ENCODE measurements at regions not wholly inside any gene's neighbourhood (a gene's known extent, or its start where the extent isn't known, plus 50 kb on each side); places are given as distances from the start of the nearest gene placed in this dataset.
"Not testable (repeated sequence)": the region's sequence is repeated elsewhere in the genome, so short reads cannot be mapped to it uniquely, and the experiment has no call there.

DNA sequence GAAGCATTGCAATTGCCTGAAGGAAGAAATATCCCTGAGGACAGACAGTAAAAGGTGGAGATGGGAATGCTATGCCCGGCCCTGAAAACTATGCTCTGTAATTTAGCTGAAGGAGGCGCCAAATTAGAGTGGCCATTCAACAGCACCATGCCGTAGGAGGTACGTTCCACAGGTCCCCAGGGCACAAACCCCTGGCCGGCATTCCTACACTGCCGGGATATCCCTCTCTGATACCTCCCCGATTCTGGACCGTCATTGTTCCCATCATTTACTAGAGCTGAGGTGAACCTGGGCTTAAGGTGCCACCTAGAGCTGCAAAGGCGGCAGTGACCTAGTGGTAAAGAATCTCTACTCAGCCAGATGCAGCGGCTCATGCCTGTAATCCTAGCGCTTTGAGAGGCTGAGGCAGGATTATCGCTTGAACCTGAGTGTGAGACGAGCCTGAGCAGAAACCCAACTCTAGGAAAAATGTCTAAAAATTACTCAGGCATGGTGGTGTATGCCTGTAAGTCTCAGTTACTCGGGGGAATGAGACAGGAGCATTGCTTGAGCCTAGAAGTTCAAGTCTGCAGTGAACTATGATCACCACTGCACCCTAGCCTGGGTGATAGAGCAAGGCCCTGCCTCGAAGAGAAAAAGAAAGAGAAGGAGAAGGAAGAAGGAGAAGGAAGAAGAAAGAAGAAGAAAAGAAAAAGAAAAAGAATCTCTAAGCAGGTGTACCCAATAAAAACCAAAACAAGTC, 53.0 kb upstream of the TNKS2 start:
- no peak for DNase-seq (ENCODE audit: low spot score)
- TF ChIP-seq, protein P1, sequence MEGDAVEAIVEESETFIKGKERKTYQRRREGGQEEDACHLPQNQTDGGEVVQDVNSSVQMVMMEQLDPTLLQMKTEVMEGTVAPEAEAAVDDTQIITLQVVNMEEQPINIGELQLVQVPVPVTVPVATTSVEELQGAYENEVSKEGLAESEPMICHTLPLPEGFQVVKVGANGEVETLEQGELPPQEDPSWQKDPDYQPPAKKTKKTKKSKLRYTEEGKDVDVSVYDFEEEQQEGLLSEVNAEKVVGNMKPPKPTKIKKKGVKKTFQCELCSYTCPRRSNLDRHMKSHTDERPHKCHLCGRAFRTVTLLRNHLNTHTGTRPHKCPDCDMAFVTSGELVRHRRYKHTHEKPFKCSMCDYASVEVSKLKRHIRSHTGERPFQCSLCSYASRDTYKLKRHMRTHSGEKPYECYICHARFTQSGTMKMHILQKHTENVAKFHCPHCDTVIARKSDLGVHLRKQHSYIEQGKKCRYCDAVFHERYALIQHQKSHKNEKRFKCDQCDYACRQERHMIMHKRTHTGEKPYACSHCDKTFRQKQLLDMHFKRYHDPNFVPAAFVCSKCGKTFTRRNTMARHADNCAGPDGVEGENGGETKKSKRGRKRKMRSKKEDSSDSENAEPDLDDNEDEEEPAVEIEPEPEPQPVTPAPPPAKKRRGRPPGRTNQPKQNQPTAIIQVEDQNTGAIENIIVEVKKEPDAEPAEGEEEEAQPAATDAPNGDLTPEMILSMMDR (IDR thresholded peaks at IDR 0.05; ENCODE audit: extremely low read depth, missing control alignments) = peak; percentile 43

DNA sequence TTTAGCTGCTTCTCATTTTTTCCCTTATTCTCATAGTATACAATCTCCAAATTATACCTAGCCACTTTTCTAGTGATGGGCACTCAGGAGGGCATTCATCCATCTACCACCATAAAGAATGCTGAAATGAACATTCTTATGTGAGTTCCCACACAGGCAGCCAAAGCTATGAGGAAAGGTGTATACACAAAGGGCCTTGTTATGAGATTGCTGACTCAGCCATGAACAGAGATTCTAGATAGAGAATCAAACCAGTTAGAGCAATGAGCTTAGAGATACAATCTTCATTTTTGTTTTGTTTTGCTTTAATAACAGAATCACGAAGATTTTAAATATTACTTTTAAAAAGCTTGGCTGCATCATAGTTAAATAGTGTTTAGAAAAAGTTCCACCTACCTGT, 54.8 kb upstream of the TNKS2 start:
- TF ChIP-seq, protein P1 (IDR thresholded peaks at IDR 0.05; ENCODE audit: extremely low read depth, missing control alignments) = no peak
- DNase-seq (ENCODE audit: low spot score) = no peak

- DNase-seq (ENCODE audit: low spot score) = no peak
- TF ChIP-seq, protein P1 (IDR thresholded peaks at IDR 0.05; ENCODE audit: extremely low read depth, missing control alignments) = no peak
Observed at GRCh38 chr10:91742229-91742628, 56.0 kb upstream of the TNKS2 start.

DNA sequence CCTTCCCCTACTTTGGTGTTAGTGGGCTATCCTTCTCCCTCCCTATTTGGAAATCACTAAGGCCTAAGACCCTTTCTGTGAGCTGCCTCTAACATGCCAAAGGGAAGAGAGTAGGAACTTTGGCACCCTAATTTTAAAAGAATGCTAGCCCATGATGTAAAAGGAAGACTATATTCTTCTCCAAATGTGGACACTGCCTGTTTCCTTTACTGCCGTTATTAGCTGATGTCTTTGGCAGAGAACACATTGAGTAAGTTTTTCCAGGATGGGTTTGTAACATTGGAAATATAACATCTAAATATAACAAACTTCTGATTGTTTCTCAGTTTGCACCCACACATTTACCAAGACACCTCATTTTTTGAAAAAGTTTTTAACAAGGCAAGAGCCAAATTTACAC, 56.9 kb upstream of the TNKS2 start:
- no peak for DNase-seq (ENCODE audit: low spot score)
- TF ChIP-seq, protein P1 (IDR thresholded peaks at IDR 0.05; ENCODE audit: extremely low read depth, missing control alignments) = no peak

- TF ChIP-seq, protein P1 (IDR thresholded peaks at IDR 0.05; ENCODE audit: extremely low read depth, missing control alignments) = no peak
- no peak for DNase-seq (ENCODE audit: low spot score)
Observed at GRCh38 chr10:91740353-91740924, 57.8 kb upstream of the TNKS2 start.

GRCh38 chr10:91732265-91732664, 66.0 kb upstream of the TNKS2 start:
- DNase-seq (ENCODE audit: low spot score) = not testable (repeated sequence)

GRCh38 chr10:91729339-91729738, 68.9 kb upstream of the TNKS2 start:
- DNase-seq (ENCODE audit: low spot score) = not testable (repeated sequence)

- TF ChIP-seq, protein P1 (IDR thresholded peaks at IDR 0.05; ENCODE audit: extremely low read depth, missing control alignments) = no peak
- no peak for DNase-seq (ENCODE audit: low spot score)
Observed at GRCh38 chr10:91726355-91726754, 71.9 kb upstream of the TNKS2 start.

Measured in GM20000 (cell line).